H9 (cell line): ENCODE measurements at regions not wholly inside any gene's neighbourhood (a gene's known extent, or its start where the extent isn't known, plus 50 kb on each side); places are given as distances from the start of the nearest gene placed in this dataset.

ENCODE experiments used
- DNase-seq: peaks from one replicate; pipeline ENCODE4 v3.0.0-alpha.2; 2017
- H2AFZ ChIP-seq: one replicate; pipeline ENCODE4 v1.6.1; 2013; ENCODE audit warnings: mild to moderate bottlenecking, low read length, control low read depth, moderate library complexity
- H2AK5ac ChIP-seq: 2 replicates; pipeline ENCODE4 v1.6.1; 2013; ENCODE audit warnings: low read length, control low read depth, mixed read lengths; ENCODE audit not compliant: insufficient read length
- H2BK120ac ChIP-seq: one replicate; pipeline ENCODE4 v1.6.1; 2013; ENCODE audit warnings: low read depth, mild to moderate bottlenecking, low read length, control low read depth, inconsistent platforms; ENCODE audit not compliant: poor library complexity, severe bottlenecking
- H2BK12ac ChIP-seq: 2 replicates; pipeline ENCODE4 v1.6.1; 2013; ENCODE audit warnings: low read length, control low read depth, mixed read lengths, low read depth; ENCODE audit not compliant: insufficient read length
- H2BK15ac ChIP-seq: 2 replicates; pipeline ENCODE4 v1.6.1; 2013; ENCODE audit warnings: low read depth, low read length, control low read depth
- H2BK20ac ChIP-seq: one replicate; pipeline ENCODE4 v1.6.1; 2013; ENCODE audit warnings: low read depth, mild to moderate bottlenecking, low read length, control low read depth, inconsistent platforms; ENCODE audit not compliant: poor library complexity, severe bottlenecking
- H2BK5ac ChIP-seq: 2 replicates; pipeline ENCODE4 v1.6.1; 2013; ENCODE audit warnings: low read length, control low read depth, mixed read lengths; ENCODE audit not compliant: insufficient read length
- H3K14ac ChIP-seq: 2 replicates; pipeline ENCODE4 v1.6.1; 2013; ENCODE audit warnings: low read length, control low read depth; ENCODE audit not compliant: insufficient read depth
- H3K18ac ChIP-seq: 2 replicates; pipeline ENCODE4 v1.6.1; 2013; ENCODE audit warnings: low read depth, mild to moderate bottlenecking, mixed read lengths, low read length, control low read depth; ENCODE audit not compliant: insufficient read length
- H3K23ac ChIP-seq: 2 replicates; pipeline ENCODE4 v1.6.1; 2013; ENCODE audit warnings: low read length, control low read depth, mixed read lengths, low read depth; ENCODE audit not compliant: insufficient read length
- H3K23me2 ChIP-seq: 2 replicates; pipeline ENCODE4 v1.6.1; 2013; ENCODE audit warnings: low read depth, mild to moderate bottlenecking, mixed read lengths, low read length, control low read depth; ENCODE audit not compliant: insufficient read length, poor library complexity, severe bottlenecking
- H3K27ac ChIP-seq: 2 replicates; pipeline ENCODE4 v1.5.1; 2013; ENCODE audit warnings: low read length, control low read depth, mixed read lengths, low read depth; ENCODE audit not compliant: insufficient read length
- H3K27me3 ChIP-seq: 2 replicates; pipeline ENCODE4 v1.6.1; 2013; ENCODE audit warnings: low read length, control low read depth, inconsistent platforms; ENCODE audit not compliant: insufficient read depth
- H3K4ac ChIP-seq: 2 replicates; pipeline ENCODE4 v1.6.1; 2013; ENCODE audit warnings: low read depth, mild to moderate bottlenecking, control low read depth, inconsistent platforms, low read length, moderate library complexity
- H3K4me1 ChIP-seq: 2 replicates; pipeline ENCODE4 v1.6.1; 2013; ENCODE audit warnings: low read length, control low read depth, inconsistent platforms; ENCODE audit not compliant: insufficient read depth
- H3K4me2 ChIP-seq: 2 replicates; pipeline ENCODE4 v1.6.1; 2013; ENCODE audit warnings: low read length, control low read depth, mixed read lengths; ENCODE audit not compliant: insufficient read length, insufficient read depth
- H3K56ac ChIP-seq: 2 replicates; pipeline ENCODE4 v1.6.1; 2013; ENCODE audit warnings: low read depth, mild to moderate bottlenecking, mixed read lengths, low read length, control low read depth; ENCODE audit not compliant: insufficient read length
- H3K79me1 ChIP-seq: 2 replicates; pipeline ENCODE4 v1.6.1; 2013; ENCODE audit warnings: low read depth, mild to moderate bottlenecking, moderate library complexity, low read length, control low read depth, inconsistent platforms; ENCODE audit not compliant: insufficient read depth, poor library complexity, severe bottlenecking
- H3K79me2 ChIP-seq: 2 replicates; pipeline ENCODE4 v1.6.1; 2013; ENCODE audit warnings: low read length, control low read depth, inconsistent platforms; ENCODE audit not compliant: insufficient read depth
- H3K9ac ChIP-seq: 2 replicates; pipeline ENCODE4 v1.6.1; 2013; ENCODE audit warnings: low read length, control low read depth, mixed read lengths; ENCODE audit not compliant: insufficient read length; ENCODE audit errors: extremely low read depth
- H3K9me3 ChIP-seq: one replicate; pipeline ENCODE4 v1.6.1; 2013; ENCODE audit warnings: low read depth, low read length, inconsistent platforms; ENCODE audit not compliant: control insufficient read depth
- H3T11ph ChIP-seq: one replicate; pipeline ENCODE4 v1.6.1; 2013; ENCODE audit warnings: mild to moderate bottlenecking, low read length, control low read depth, inconsistent platforms
- H4K20me1 ChIP-seq: one replicate; pipeline ENCODE4 v1.6.1; 2013; ENCODE audit not compliant: control insufficient read depth, insufficient read length, insufficient read depth
- H4K5ac ChIP-seq: 2 replicates; pipeline ENCODE4 v1.6.1; 2013; ENCODE audit warnings: low read depth, mild to moderate bottlenecking, mixed read lengths, low read length, control low read depth; ENCODE audit not compliant: insufficient read length
- H4K8ac ChIP-seq: replicated peaks from 2 replicates; pipeline ENCODE4 v1.6.1; 2013; ENCODE audit warnings: low read length, control low read depth, mixed read lengths, low read depth; ENCODE audit not compliant: insufficient read length
- H4K91ac ChIP-seq: 2 replicates; pipeline ENCODE4 v1.6.1; 2013; ENCODE audit warnings: low read depth, mild to moderate bottlenecking, moderate library complexity, mixed read lengths, low read length, control low read depth; ENCODE audit not compliant: insufficient read length
- H3K27ac Mint-ChIP-seq, 3 experiments: 2 replicates in 2 of 3; 3 replicates in 1 of 3; pipeline ENCODE4 v1.8.0; 2020 to 2021; ENCODE audit warnings: mixed read lengths in 3 of 3, mild to moderate bottlenecking in 1 of 3, moderate library complexity in 1 of 3
- H3K27me3 Mint-ChIP-seq: 2 replicates; pipeline ENCODE4 v1.8.0; 2021; ENCODE audit warnings: low read depth, mild to moderate bottlenecking, moderate library complexity, mixed read lengths
- H3K36me3 Mint-ChIP-seq, 3 experiments: 2 replicates in 2 of 3; 3 replicates in 1 of 3; pipeline ENCODE4 v1.8.0; 2020 to 2021; ENCODE audit warnings: low read depth in 3 of 3, mixed read lengths in 3 of 3; ENCODE audit not compliant: insufficient read depth in 1 of 3
- H3K4me1 Mint-ChIP-seq, 2 experiments: 2 replicates each; pipeline ENCODE4 v1.8.0; 2020; ENCODE audit warnings: mixed read lengths in 2 of 2
- H3K4me3 Mint-ChIP-seq, 2 experiments: 2 replicates in 1 of 2; 3 replicates in 1 of 2; pipeline ENCODE4 v1.8.0; 2020 to 2021; ENCODE audit warnings: mild to moderate bottlenecking in 2 of 2, mixed read lengths in 2 of 2, moderate library complexity in 1 of 2
- H3K9me3 Mint-ChIP-seq, 2 experiments: 2 replicates in 1 of 2; 3 replicates in 1 of 2; pipeline ENCODE4 v1.8.0; 2020; ENCODE audit warnings: mild to moderate bottlenecking in 2 of 2, mixed read lengths in 2 of 2, moderate library complexity in 1 of 2
- WGBS: extraction: QIAGEN DNeasy Blood & Tissue Kit; methylation state at CpG from one replicate; pipeline ENCODE4 v1.1.7; 2013; ENCODE audit warnings: missing lambda C conversion rate, low lambda C conversion rate, mixed read lengths; ENCODE audit not compliant: insufficient read length; ENCODE audit errors: extremely low coverage; 5-methylcytosine and 5-hydroxymethylcytosine counted together
- TF ChIP-seq, protein P1 (sequence below): fragments of 200-600 bp; sonication (generic); conservative IDR thresholded peaks from 3 replicates; pipeline ENCODE4 v1.8.0; 2021; ENCODE audit warnings: antibody characterized with exemption, mild to moderate bottlenecking

DNA sequence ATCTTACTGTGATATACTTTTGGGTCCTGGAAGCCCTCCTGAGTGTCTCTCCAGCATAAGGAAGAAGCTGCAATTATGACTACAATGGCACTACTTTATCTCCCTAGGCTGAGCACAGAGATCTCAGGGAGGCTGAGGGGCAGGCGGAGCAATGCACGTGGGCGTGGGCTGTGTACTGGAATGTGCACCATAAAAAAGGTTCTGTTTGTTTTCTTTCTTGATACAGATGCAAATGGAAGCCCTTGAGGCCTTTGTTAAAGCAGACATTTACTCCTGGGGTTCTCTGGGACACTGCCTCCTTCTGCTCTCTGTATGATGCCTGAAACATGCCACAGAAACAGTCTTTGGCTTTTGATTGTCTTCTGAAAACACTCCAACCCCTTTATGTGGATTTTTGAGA, 79.1 kb upstream of the DLX2 start:
- Histone ChIP-seq H3K14ac (no peak overlapping the region), H3K9me3 (no peaks in the 10 kb centered on the region), H3K23ac (no peak overlapping the region), H2AK5ac (no peak overlapping the region), H2BK12ac (no peak overlapping the region), H3K4ac (no peak overlapping the region), H3K18ac (no peak overlapping the region), H4K91ac (no peak overlapping the region), H4K5ac (no peak overlapping the region), H3K79me2 (no peaks in the 10 kb centered on the region), H3K9ac (no peak overlapping the region), H3K4me1 (peaks cover 3% of the 10 kb centered on the region; the same call in 1 of the 2 replicates), H3K23me2 (no peaks in the 10 kb centered on the region), H3K27ac (no peak overlapping the region), H3K4me2 (no peak overlapping the region), H3K79me1 (no peaks in the 10 kb centered on the region), H4K20me1 (no peaks in the 10 kb centered on the region), H3K56ac (no peak overlapping the region), H2BK120ac (no peak overlapping the region), H4K8ac (no peak overlapping the region), H2BK15ac (no peak overlapping the region), H3T11ph (no peak overlapping the region), H3K27me3 (no peaks in the 10 kb centered on the region; the same call in 1 of the 2 replicates), H2BK20ac (no peak overlapping the region), H2AFZ (no peak overlapping the region), H2BK5ac (no peak overlapping the region)
- H3K9me3 Mint-ChIP-seq = peaks cover 14 to 19% of the 10 kb centered on the region in 2 experiments
- no peak overlapping the region for H3K4me3 Mint-ChIP-seq
- peaks cover 41% of the 10 kb centered on the region for H3K27me3 Mint-ChIP-seq
- no CpG with 5 or more reads among the region's 3 CpGs for WGBS
- peak overlapping the region in 2 of 3 experiments; percentile 34 to 95; a peak in 5 of 7 replicates for H3K27ac Mint-ChIP-seq
- DNase-seq = peak; percentile 66
- peaks cover 20 to 32% of the 10 kb centered on the region in 2 experiments for H3K4me1 Mint-ChIP-seq
- TF ChIP-seq, protein P1, sequence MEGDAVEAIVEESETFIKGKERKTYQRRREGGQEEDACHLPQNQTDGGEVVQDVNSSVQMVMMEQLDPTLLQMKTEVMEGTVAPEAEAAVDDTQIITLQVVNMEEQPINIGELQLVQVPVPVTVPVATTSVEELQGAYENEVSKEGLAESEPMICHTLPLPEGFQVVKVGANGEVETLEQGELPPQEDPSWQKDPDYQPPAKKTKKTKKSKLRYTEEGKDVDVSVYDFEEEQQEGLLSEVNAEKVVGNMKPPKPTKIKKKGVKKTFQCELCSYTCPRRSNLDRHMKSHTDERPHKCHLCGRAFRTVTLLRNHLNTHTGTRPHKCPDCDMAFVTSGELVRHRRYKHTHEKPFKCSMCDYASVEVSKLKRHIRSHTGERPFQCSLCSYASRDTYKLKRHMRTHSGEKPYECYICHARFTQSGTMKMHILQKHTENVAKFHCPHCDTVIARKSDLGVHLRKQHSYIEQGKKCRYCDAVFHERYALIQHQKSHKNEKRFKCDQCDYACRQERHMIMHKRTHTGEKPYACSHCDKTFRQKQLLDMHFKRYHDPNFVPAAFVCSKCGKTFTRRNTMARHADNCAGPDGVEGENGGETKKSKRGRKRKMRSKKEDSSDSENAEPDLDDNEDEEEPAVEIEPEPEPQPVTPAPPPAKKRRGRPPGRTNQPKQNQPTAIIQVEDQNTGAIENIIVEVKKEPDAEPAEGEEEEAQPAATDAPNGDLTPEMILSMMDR = no peak
- H3K36me3 Mint-ChIP-seq = peaks cover 3 to 16% (median 6%) of the 10 kb centered on the region in 3 experiments; a peak in 4 of 7 replicates
